Right atrium auricular region (tissue), 2 donors: ENCODE measurements at regions not wholly inside any gene's neighbourhood (a gene's known extent, or its start where the extent isn't known, plus 50 kb on each side); places are given as distances from the start of the nearest gene placed in this dataset.
"Not testable (repeated sequence)": the region's sequence is repeated elsewhere in the genome, so short reads cannot be mapped to it uniquely, and the experiment has no call there.

ENCODE experiments used
- DNase-seq: peaks from one replicate; pipeline ENCODE4 v3.0.0-alpha.2; 2019; ENCODE audit warnings: low spot score
- H3K27ac ChIP-seq, 2 donors: fragments of 200-600 bp; sonication (generic); 1 replicate in 1 of 2; 2 replicates in 1 of 2; pipeline ENCODE4 v1.5.1; 2016 to 2019
- H3K27me3 ChIP-seq, 2 donors: fragments of 200-600 bp; sonication (generic); one replicate each; pipeline versions ENCODE4 v1.5.1 to v1.6.0; 2017 to 2019
- H3K36me3 ChIP-seq: fragments of 200-600 bp; sonication (generic); one replicate; pipeline ENCODE4 v1.5.1; 2016
- H3K4me1 ChIP-seq, 2 donors: fragments of 200-600 bp; sonication (generic); one replicate each; pipeline versions ENCODE4 v1.5.1 to v1.6.0; 2017 to 2019
- H3K4me3 ChIP-seq, 2 donors: fragments of 200-600 bp; sonication (generic); 1 replicate in 1 of 2; 2 replicates in 1 of 2; pipeline ENCODE4 v1.5.1; 2017 to 2019; ENCODE audit warnings: mild to moderate bottlenecking in 1 of 2, moderate library complexity in 1 of 2
- H3K9me3 ChIP-seq, 2 donors: fragments of 200-600 bp; sonication (generic); one replicate each; pipeline ENCODE4 v1.5.1; 2019
- TF ChIP-seq, protein P1 (sequence below), 2 donors: fragments of 200-600 bp; sonication (generic); IDR thresholded peaks; one replicate each; pipeline ENCODE4 v1.5.1; 2019; ENCODE audit warnings: antibody characterized with exemption in 2 of 2

DNA sequence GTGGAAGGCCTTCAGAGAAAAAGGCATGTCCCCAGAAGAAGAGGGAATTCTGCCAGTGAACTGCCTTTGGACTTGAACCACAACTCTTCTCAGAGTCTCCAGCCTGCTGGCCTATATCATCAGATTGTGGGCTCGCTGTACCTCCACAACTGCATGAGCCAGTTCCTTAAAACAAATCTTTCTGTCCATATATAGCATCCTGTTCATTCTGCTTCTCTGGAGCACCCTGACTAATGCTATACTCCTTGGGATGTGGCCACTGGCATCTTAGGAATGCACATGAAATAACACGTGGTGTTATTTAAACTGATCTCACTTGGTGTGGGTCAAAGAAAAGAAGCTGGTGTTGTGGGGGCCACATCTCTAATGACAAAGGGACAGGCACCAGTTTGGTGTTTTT is 58.3 kb upstream of the VSTM5 start:
- H3K27ac ChIP-seq: no peak overlapping the region
- no peaks in the 10 kb centered on the region for H3K36me3 ChIP-seq
- H3K9me3 ChIP-seq: no peaks in the 10 kb centered on the region
- DNase-seq: no peak
- H3K4me1 ChIP-seq: no peaks in the 10 kb centered on the region
- H3K4me3 ChIP-seq: no peak overlapping the region
- no peaks in the 10 kb centered on the region for H3K27me3 ChIP-seq
- TF ChIP-seq, protein P1, sequence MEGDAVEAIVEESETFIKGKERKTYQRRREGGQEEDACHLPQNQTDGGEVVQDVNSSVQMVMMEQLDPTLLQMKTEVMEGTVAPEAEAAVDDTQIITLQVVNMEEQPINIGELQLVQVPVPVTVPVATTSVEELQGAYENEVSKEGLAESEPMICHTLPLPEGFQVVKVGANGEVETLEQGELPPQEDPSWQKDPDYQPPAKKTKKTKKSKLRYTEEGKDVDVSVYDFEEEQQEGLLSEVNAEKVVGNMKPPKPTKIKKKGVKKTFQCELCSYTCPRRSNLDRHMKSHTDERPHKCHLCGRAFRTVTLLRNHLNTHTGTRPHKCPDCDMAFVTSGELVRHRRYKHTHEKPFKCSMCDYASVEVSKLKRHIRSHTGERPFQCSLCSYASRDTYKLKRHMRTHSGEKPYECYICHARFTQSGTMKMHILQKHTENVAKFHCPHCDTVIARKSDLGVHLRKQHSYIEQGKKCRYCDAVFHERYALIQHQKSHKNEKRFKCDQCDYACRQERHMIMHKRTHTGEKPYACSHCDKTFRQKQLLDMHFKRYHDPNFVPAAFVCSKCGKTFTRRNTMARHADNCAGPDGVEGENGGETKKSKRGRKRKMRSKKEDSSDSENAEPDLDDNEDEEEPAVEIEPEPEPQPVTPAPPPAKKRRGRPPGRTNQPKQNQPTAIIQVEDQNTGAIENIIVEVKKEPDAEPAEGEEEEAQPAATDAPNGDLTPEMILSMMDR (IDR thresholded peaks at IDR 0.05): no peak

- no peak overlapping the region for H3K4me3 ChIP-seq
- no peaks in the 10 kb centered on the region for H3K9me3 ChIP-seq
- TF ChIP-seq, protein P1 (IDR thresholded peaks at IDR 0.05): no peak
- no peaks in the 10 kb centered on the region for H3K4me1 ChIP-seq
- H3K36me3 ChIP-seq: no peaks in the 10 kb centered on the region
- DNase-seq: no peak
- no peaks in the 10 kb centered on the region for H3K27me3 ChIP-seq
- no peak overlapping the region for H3K27ac ChIP-seq
Measured at GRCh38 chr11:93917673-93918072, 67.3 kb upstream of the VSTM5 start.

DNA sequence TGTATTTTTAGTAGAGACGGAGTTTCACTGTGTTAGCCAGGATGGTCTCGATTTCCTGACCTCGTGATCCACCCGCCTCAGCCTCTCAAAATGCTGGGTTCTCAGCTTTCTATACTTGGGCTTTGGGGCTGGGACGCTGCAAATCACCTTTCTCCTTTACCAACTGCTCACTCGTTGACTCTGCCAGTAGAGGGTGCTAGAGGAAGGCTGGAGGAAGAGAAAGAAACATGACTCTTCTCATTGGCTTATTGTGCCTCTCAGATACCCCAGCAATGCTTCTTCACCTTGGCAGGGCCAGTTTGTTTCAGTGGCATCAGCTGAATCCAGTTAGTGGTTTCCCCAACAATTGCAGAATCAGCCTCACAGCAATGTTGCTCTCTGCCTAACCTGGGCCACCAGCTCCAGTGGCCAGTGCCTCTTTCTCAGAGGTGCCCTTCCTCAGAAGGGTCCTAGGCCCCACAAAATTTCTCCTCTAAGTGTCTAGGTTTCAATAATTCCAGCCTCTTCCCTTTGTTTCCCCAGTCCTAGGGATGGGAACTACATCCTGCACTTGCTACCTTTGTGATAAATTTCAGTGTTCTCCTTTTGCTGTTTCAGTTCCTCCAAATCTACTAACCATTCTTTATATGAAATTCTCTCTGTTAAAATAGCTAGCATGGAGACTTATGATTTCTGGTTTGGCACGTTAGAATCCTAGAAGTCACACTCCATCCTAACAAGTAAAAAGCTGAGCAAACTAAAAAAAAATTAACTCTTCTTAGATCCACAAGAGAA is 71.5 kb upstream of the VSTM5 start:
- no peak overlapping the region for H3K4me3 ChIP-seq
- no peaks in the 10 kb centered on the region for H3K4me1 ChIP-seq
- TF ChIP-seq, protein P1 (IDR thresholded peaks at IDR 0.05): peak in 1 of 2 donors; percentile 56
- H3K36me3 ChIP-seq: no peaks in the 10 kb centered on the region
- H3K9me3 ChIP-seq: no peaks in the 10 kb centered on the region
- H3K27ac ChIP-seq: no peak overlapping the region
- no peaks in the 10 kb centered on the region for H3K27me3 ChIP-seq
- no peak for DNase-seq

DNA sequence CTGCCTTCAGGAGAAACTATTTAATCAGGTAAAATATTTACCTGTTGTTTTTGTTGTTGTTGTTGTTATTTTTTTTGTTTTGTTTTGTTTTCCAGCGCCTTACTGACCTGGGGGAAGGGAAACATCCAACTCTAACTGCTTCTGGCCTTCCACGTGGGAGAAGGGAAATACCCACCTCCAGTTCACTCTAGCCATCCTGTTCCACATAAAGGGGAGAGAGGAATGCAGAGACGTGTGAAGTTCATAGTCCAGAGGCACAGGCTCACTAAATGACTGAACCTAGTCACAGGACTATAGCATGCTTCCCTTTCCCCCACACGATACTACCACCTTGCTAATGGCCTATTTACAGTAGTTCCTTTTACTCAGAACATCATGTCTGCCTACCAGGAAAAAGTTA is 72.4 kb upstream of the VSTM5 start:
- no peak overlapping the region for H3K27ac ChIP-seq
- H3K4me1 ChIP-seq: no peaks in the 10 kb centered on the region
- H3K27me3 ChIP-seq: no peaks in the 10 kb centered on the region
- H3K9me3 ChIP-seq: peaks cover 0 to 8% of the 10 kb centered on the region in 2 donors
- H3K36me3 ChIP-seq: no peaks in the 10 kb centered on the region
- no peak overlapping the region for H3K4me3 ChIP-seq
- DNase-seq: no peak
- TF ChIP-seq, protein P1 (IDR thresholded peaks at IDR 0.05): no peak

DNA sequence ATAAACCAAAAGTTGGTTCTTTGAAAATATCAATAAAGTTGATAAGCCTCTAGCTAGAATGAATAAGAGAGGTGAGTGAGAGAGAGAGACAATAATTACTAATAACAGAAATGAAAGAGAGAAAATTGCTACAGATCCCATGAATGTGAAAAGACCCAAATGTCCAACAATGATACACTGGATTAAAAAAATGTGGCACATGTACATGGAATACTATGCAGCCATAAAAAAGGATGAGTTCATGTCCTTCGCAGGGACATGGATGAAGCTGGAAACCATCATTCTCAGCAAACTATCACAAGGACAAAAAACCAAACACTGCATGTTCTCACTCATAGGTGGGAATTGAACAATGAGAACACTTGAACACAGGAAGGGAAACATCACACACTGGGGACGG is 75.7 kb upstream of the VSTM5 start:
- not testable (repeated sequence) for H3K36me3 ChIP-seq, H3K4me3 ChIP-seq, H3K4me1 ChIP-seq, DNase-seq, H3K27ac ChIP-seq, H3K27me3 ChIP-seq
- H3K9me3 ChIP-seq: peaks cover 0 to 15% of the 10 kb centered on the region in 2 donors

GRCh38 chr11:93929407-93929806 is 79.0 kb upstream of the VSTM5 start:
- no peak for DNase-seq
- TF ChIP-seq, protein P1 (IDR thresholded peaks at IDR 0.05): no peak
- H3K4me1 ChIP-seq: no peaks in the 10 kb centered on the region
- H3K27ac ChIP-seq: no peak overlapping the region
- H3K27me3 ChIP-seq: no peaks in the 10 kb centered on the region
- no peaks in the 10 kb centered on the region for H3K36me3 ChIP-seq
- H3K4me3 ChIP-seq: no peak overlapping the region
- peaks cover 0 to 15% of the 10 kb centered on the region in 2 donors for H3K9me3 ChIP-seq
